ENCODE measurements at regions not wholly inside any gene's neighbourhood (a gene's known extent, or its start where the extent isn't known, plus 50 kb on each side); places are given as distances from the start of the nearest gene placed in this dataset.

DNA sequence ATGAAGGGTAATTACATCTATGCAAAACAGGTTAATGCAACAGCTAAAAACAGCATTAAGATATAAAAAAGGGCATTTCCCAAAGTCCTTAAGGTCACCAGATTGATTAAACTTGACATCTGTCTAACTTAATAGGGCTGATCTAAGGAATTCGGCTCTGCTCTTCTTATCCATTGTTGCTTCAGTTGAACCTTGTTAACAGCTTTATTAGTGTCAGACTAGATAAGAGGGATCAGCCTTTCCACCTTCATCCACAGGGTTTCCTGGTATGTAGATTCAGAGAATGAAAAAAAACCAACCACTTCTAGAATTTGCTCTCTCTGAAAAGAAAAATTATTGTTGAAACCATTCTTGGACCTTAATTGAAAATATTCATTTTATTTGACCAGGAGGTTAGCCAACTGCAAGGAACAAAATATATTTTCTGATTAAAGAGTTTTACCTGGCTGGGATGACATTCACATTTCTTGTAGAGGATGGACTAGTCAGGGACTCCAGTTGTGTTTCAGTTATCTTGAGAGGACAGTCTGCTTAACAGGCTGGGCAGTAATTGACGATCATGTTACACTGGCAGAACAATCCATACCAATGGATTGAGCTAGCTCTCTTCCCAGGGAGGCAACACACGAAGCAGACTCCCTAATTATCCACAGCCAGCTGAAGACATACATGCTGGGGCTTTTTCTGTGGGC lies 357.4 kb upstream of the ACVR2A start:
- Histone ChIP-seq H3K9ac (ENCODE audit: low read length) (no peak overlapping the region), H3K27ac (ENCODE audit: low read depth, low read length) (no peak overlapping the region), H3K36me3 (ENCODE audit: control insufficient read depth in 1 of 2, insufficient read depth in 2 of 2, low read length in 2 of 2) (no peaks in the 10 kb centered on the region), H3K79me2 (ENCODE audit: insufficient read depth, low read length) (no peaks in the 10 kb centered on the region), H4K20me1 (ENCODE audit: insufficient read depth) (no peaks in the 10 kb centered on the region), H3K4me3 (replicated peaks in 1 of 2; ENCODE audit: low read depth in 1 of 2, low read length in 2 of 2) (no peak overlapping the region), H3K27me3 (ENCODE audit: insufficient read depth, low read length) (no peaks in the 10 kb centered on the region), H3K4me1 (ENCODE audit: control insufficient read depth in 1 of 2, insufficient read depth in 2 of 2, low read length in 2 of 2) (no peaks in the 10 kb centered on the region), H3K4me2 (ENCODE audit: low read length) (no peak overlapping the region), H3K9me2 (ENCODE audit: insufficient read depth) (no peaks in the 10 kb centered on the region), H2AFZ (ENCODE audit: low read depth, low read length, poor library complexity, severe bottlenecking) (no peak overlapping the region), H3K9me3 (ENCODE audit: control insufficient read depth in 1 of 2, insufficient read depth in 1 of 2, low read depth in 1 of 2, low read length in 2 of 2) (no peaks in the 10 kb centered on the region)
- intact Hi-C loops (cut with micrococcal nuclease) = no loop called here
- ChIA-PET POLR2A (no interaction called here), RAD21 (ENCODE audit: low non-redundant PET in 1 of 2, low total read pairs in 2 of 2, uncharacterized antibody in 2 of 2, unreplicated experiment in 2 of 2) (no interaction called here), CTCF (no interaction called here)
- no peak for ATAC-seq
- BruUV-seq (replicated peaks) = no TSS peak
- no peak for TF ChIP-seq JUND (IDR thresholded peaks at IDR 0.05)
- TF ChIP-seq EZH2phosphoT487 (IDR thresholded peaks at IDR 0.05; ENCODE audit: borderline replicate concordance) = no peak
- no peak for TF ChIP-seq SIN3A (IDR thresholded peaks at IDR 0.05; ENCODE audit: low read depth)
- TF ChIP-seq, protein P1, sequence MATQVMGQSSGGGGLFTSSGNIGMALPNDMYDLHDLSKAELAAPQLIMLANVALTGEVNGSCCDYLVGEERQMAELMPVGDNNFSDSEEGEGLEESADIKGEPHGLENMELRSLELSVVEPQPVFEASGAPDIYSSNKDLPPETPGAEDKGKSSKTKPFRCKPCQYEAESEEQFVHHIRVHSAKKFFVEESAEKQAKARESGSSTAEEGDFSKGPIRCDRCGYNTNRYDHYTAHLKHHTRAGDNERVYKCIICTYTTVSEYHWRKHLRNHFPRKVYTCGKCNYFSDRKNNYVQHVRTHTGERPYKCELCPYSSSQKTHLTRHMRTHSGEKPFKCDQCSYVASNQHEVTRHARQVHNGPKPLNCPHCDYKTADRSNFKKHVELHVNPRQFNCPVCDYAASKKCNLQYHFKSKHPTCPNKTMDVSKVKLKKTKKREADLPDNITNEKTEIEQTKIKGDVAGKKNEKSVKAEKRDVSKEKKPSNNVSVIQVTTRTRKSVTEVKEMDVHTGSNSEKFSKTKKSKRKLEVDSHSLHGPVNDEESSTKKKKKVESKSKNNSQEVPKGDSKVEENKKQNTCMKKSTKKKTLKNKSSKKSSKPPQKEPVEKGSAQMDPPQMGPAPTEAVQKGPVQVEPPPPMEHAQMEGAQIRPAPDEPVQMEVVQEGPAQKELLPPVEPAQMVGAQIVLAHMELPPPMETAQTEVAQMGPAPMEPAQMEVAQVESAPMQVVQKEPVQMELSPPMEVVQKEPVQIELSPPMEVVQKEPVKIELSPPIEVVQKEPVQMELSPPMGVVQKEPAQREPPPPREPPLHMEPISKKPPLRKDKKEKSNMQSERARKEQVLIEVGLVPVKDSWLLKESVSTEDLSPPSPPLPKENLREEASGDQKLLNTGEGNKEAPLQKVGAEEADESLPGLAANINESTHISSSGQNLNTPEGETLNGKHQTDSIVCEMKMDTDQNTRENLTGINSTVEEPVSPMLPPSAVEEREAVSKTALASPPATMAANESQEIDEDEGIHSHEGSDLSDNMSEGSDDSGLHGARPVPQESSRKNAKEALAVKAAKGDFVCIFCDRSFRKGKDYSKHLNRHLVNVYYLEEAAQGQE (IDR thresholded peaks at IDR 0.05; ENCODE audit: low read depth) = no peak
- no peak for TF ChIP-seq ZFX (IDR thresholded peaks at IDR 0.05)
- no peak for TF ChIP-seq RAD21 (IDR thresholded peaks at IDR 0.05; ENCODE audit: low read depth)
- TF ChIP-seq SP1 (IDR thresholded peaks at IDR 0.05; ENCODE audit: low read depth) = no peak
- TF ChIP-seq SRF (IDR thresholded peaks at IDR 0.05; ENCODE audit: low read depth) = no peak
- TF ChIP-seq, protein P2, sequence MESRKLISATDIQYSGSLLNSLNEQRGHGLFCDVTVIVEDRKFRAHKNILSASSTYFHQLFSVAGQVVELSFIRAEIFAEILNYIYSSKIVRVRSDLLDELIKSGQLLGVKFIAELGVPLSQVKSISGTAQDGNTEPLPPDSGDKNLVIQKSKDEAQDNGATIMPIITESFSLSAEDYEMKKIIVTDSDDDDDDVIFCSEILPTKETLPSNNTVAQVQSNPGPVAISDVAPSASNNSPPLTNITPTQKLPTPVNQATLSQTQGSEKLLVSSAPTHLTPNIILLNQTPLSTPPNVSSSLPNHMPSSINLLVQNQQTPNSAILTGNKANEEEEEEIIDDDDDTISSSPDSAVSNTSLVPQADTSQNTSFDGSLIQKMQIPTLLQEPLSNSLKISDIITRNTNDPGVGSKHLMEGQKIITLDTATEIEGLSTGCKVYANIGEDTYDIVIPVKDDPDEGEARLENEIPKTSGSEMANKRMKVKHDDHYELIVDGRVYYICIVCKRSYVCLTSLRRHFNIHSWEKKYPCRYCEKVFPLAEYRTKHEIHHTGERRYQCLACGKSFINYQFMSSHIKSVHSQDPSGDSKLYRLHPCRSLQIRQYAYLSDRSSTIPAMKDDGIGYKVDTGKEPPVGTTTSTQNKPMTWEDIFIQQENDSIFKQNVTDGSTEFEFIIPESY (IDR thresholded peaks at IDR 0.05; ENCODE audit: extremely low read depth, insufficient replicate concordance, low read length) = no peak
- TF ChIP-seq CBX3 (IDR thresholded peaks at IDR 0.05; ENCODE audit: low read depth) = no peak
- TF ChIP-seq, protein P3, sequence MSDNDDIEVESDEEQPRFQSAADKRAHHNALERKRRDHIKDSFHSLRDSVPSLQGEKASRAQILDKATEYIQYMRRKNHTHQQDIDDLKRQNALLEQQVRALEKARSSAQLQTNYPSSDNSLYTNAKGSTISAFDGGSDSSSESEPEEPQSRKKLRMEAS (IDR thresholded peaks at IDR 0.05) = no peak
- no peak for TF ChIP-seq ELF1 (IDR thresholded peaks at IDR 0.05; ENCODE audit: borderline replicate concordance, low read depth)
- TF ChIP-seq TCF7L2 (IDR thresholded peaks at IDR 0.05; ENCODE audit: borderline replicate concordance, extremely low read depth, insufficient read depth, insufficient read length) = no peak
- TF ChIP-seq CEBPB (IDR thresholded peaks at IDR 0.05; ENCODE audit: low read depth) = no peak
- TF ChIP-seq FOSL1 (IDR thresholded peaks at IDR 0.05; ENCODE audit: low read depth) = no peak
- no peak for TF ChIP-seq POLR2A (IDR thresholded peaks at IDR 0.05; ENCODE audit: borderline replicate concordance, extremely low read depth, insufficient read depth, insufficient read length)
- TF ChIP-seq EZH2 (IDR thresholded peaks at IDR 0.05) = no peak
- TF ChIP-seq YY1 (IDR thresholded peaks at IDR 0.05; ENCODE audit: extremely low read depth, insufficient replicate concordance, low read depth, low read length) = no peak
- TF ChIP-seq EGR1 (IDR thresholded peaks at IDR 0.05; ENCODE audit: low read depth) = no peak
- no peak for DNase-seq (ENCODE audit: low read depth, low spot score)
